GM12873 (cell line): ENCODE measurements at regions not wholly inside any gene's neighbourhood (a gene's known extent, or its start where the extent isn't known, plus 50 kb on each side); places are given as distances from the start of the nearest gene placed in this dataset.

ENCODE experiments used
- TF ChIP-seq, protein P1 (sequence below): IDR thresholded peaks from 2 replicates; pipeline ENCODE4 v1.5.1; 2012; ENCODE audit warnings: low read depth, mild to moderate bottlenecking, moderate library complexity, low read length, control low read depth; ENCODE audit not compliant: insufficient read depth; ENCODE audit errors: missing control alignments

DNA sequence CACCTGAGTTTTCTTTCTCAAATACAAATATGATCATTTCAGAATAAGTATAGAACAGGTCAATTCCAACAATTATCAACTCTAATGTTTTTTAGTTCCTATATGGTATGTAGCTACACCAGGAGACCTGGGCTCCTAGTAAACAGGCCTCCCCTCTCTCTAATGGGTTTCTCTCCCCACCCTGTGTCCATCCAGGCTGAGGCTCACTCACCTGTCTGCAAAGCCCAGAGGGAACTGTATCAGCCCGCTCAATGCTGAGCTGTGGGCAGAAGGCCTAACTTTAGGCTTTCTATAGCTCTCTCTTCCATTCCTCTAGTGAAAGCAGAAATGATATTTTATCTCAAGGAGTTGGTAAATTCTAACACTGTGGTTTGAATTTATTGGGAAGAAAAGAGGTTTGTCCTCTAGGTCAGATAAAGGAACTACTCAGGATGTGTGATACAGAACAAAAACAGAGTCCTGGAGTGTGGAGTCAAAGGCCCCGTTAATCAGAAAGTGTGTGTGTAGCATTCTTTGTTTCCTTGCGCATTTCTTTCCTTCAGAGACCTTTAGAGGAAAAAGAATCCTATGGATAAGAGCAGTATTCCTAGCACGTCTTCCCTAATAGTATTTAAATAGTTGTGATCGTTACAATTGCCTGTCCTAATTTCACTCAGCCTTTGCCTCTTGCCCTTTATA lies 408.9 kb downstream of the PYDC2 start:
- TF ChIP-seq, protein P1, sequence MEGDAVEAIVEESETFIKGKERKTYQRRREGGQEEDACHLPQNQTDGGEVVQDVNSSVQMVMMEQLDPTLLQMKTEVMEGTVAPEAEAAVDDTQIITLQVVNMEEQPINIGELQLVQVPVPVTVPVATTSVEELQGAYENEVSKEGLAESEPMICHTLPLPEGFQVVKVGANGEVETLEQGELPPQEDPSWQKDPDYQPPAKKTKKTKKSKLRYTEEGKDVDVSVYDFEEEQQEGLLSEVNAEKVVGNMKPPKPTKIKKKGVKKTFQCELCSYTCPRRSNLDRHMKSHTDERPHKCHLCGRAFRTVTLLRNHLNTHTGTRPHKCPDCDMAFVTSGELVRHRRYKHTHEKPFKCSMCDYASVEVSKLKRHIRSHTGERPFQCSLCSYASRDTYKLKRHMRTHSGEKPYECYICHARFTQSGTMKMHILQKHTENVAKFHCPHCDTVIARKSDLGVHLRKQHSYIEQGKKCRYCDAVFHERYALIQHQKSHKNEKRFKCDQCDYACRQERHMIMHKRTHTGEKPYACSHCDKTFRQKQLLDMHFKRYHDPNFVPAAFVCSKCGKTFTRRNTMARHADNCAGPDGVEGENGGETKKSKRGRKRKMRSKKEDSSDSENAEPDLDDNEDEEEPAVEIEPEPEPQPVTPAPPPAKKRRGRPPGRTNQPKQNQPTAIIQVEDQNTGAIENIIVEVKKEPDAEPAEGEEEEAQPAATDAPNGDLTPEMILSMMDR, result no peak

GRCh38 chr3:191873736-191874135 lies 412.8 kb downstream of the PYDC2 start:
- TF ChIP-seq, protein P1, result no peak

DNA sequence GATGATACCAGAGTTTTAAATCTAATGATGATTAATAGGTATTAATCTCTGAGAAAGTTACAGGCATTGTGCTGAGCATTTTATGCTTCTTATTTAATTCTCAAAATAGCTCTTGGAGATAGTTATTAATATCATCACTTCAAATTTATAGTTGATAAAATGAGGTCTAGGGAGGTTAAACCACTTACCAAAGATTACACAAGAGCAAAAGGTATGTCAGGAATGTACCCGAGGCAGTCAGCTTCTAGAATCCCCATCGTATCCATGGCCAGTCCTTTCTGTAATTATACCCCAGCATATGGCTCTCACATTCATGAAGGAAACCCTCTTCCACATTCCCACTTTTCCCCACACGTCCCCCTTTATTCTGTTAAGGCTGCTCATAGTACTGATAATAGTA lies 421.3 kb downstream of the PYDC2 start:
- TF ChIP-seq, protein P1, result no peak

DNA sequence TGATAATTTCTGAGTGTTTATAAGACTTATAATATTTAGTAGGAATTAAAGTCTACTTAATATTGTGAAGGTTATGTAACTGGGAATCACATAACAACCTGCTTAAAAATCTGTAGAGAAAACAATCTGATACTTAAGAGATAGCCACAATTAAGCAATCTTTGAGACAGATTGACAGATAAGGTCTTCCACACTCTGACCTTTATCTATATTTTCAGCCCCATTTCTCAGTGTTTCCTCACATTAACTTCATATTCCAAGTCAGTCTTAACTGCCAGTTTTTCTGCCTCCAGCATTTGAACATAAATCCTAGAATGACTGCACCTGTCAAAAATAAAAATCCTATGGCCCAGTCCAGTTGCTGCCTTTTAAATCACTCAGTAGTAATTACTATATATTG lies 423.2 kb downstream of the PYDC2 start:
- TF ChIP-seq, protein P1, result no peak

DNA sequence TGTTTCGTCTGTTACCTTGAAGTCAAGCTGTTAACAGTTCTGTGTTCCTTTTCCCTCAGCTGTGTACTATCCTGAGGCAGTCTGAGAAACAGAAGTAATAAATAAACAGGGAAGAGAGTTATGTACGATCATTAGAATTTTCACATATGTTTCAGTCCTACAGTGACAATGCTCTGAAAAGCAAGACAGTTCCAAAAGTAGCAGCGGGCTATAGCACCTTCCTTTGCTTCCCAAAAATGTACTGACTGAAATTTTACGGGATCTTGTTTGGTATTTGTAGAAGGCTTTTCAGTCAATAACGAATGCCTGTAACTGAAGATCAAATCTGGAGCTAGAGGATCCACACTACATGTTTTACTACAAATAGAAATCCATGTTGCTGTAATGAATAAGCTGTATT lies 428.1 kb downstream of the PYDC2 start:
- TF ChIP-seq, protein P1, result no peak

GRCh38 chr3:191889756-191890155 lies 428.8 kb downstream of the PYDC2 start:
- TF ChIP-seq, protein P1, result no peak

- TF ChIP-seq, protein P1, result no peak
Measured at GRCh38 chr3:191894406-191894805, 433.4 kb downstream of the PYDC2 start.
